Gastrocnemius medialis (tissue), 4 donors: ENCODE measurements at regions not wholly inside any gene's neighbourhood (a gene's known extent, or its start where the extent isn't known, plus 50 kb on each side); places are given as distances from the start of the nearest gene placed in this dataset.

Source experiments
- ATAC-seq, 2 donors: fragments of 150-250 bp; one replicate each; pipeline ENCODE4 v1.9.1; 2016
- DNase-seq, 2 donors: peaks; one replicate each; pipeline ENCODE4 v3.0.0-alpha.2; 2019
- H3K27ac ChIP-seq, 4 donors: fragments of 200-600 bp; sonication (generic); 1 replicate in 1 of 4; 2 replicates in 3 of 4; pipeline ENCODE4 v1.5.1; 2016 to 2018; ENCODE audit warnings: mild to moderate bottlenecking in 2 of 4, moderate library complexity in 1 of 4
- H3K27me3 ChIP-seq, 3 donors: fragments of 200-600 bp; sonication (generic) in 2 of 3; 1 replicate in 1 of 3; 2 replicates in 2 of 3; pipeline versions ENCODE4 v1.5.1 to v1.6.0; 2016 to 2019; ENCODE audit warnings: mild to moderate bottlenecking in 1 of 3, moderate library complexity in 1 of 3
- H3K36me3 ChIP-seq, 2 donors: fragments of 200-600 bp; sonication (generic) in 1 of 2; one replicate each; pipeline ENCODE4 v1.5.1; 2017 to 2018
- H3K4me1 ChIP-seq, 2 donors: fragments of 200-600 bp; sonication (generic) in 1 of 2; one replicate each; pipeline ENCODE4 v1.5.1; 2016 to 2017; ENCODE audit warnings: mild to moderate bottlenecking in 2 of 2
- H3K4me3 ChIP-seq, 4 donors: fragments of 200-600 bp; sonication (generic) in 3 of 4; 1 replicate in 1 of 4; 2 replicates in 3 of 4; pipeline ENCODE4 v1.5.1; 2016 to 2019; ENCODE audit warnings: mild to moderate bottlenecking in 2 of 4
- H3K9me3 ChIP-seq, 3 donors: fragments of 200-600 bp; sonication (generic) in 2 of 3; 1 replicate in 1 of 3; 2 replicates in 2 of 3; pipeline ENCODE4 v1.5.1; 2016 to 2019
- CTCF ChIP-seq, 5 experiments: fragments of 450-650 bp in 3 of 5; fragments of 200-600 bp in 2 of 5; sonication (generic) in 2 of 5; IDR thresholded peaks in 4 of 5; conservative IDR thresholded peaks in 1 of 5; 1 replicate in 4 of 5; 2 replicates in 1 of 5; pipeline ENCODE4 v1.5.1; 2016 to 2019; ENCODE audit warnings: antibody characterized with exemption in 5 of 5, mild to moderate bottlenecking in 3 of 5, moderate library complexity in 3 of 5
- POLR2A ChIP-seq, 2 donors: fragments of 450-650 bp; IDR thresholded peaks; one replicate each; pipeline ENCODE4 v1.6.1; 2017; ENCODE audit warnings: antibody characterized with exemption in 2 of 2, mild to moderate bottlenecking in 2 of 2, moderate library complexity in 2 of 2
- in situ Hi-C, 4 donors: fragments of 200-750 bp; cut with MboI; loops; one replicate each; pipeline versions ENCODE4 v1.15.0 to v1.8.0; 2017; ENCODE audit warnings: low sequenced_read_pairs in 4 of 4
- intact Hi-C: fragments of 100-400 bp; cut with DNase I; formaldehyde crosslinking; loops from one replicate; pipeline ENCODE4 v1.15.1; 2023; ENCODE audit warnings: low total_unique reads

- TF ChIP-seq POLR2A (IDR thresholded peaks at IDR 0.05) (no peak), CTCF (IDR thresholded peaks at IDR 0.05 in 4 of 5, conservative IDR thresholded peaks at IDR 0.05 in 1 of 5) (no peak)
- in situ Hi-C loops, result no loop called here
- intact Hi-C loops, result no loop called here
- no peak for ATAC-seq
- no peaks in the 10 kb centered on the region for H3K4me1 ChIP-seq
- H3K27me3 ChIP-seq, result no peaks in the 10 kb centered on the region
- H3K27ac ChIP-seq, result no peak overlapping the region
- H3K36me3 ChIP-seq, result no peaks in the 10 kb centered on the region
- DNase-seq, result no peak
- no peak overlapping the region for H3K4me3 ChIP-seq
- no peaks in the 10 kb centered on the region for H3K9me3 ChIP-seq
Measured at GRCh38 chr12:67202011-67202677, 67.0 kb upstream of the CAND1 start.

- no peaks in the 10 kb centered on the region for H3K27me3 ChIP-seq
- intact Hi-C loops, result no loop called here
Measured at GRCh38 chr12:67202678-67203012, 66.5 kb upstream of the CAND1 start.

GRCh38 chr12:67208281-67209067, 60.7 kb upstream of the CAND1 start:
- H3K27me3 ChIP-seq, result no peaks in the 10 kb centered on the region
- H3K36me3 ChIP-seq, result no peaks in the 10 kb centered on the region
- in situ Hi-C loops (no loop called here), intact Hi-C loops (no loop called here)
- DNase-seq, result no peak
- no peak overlapping the region for H3K27ac ChIP-seq
- H3K4me1 ChIP-seq, result no peaks in the 10 kb centered on the region
- no peaks in the 10 kb centered on the region for H3K9me3 ChIP-seq
- TF ChIP-seq CTCF (IDR thresholded peaks at IDR 0.05 in 4 of 5, conservative IDR thresholded peaks at IDR 0.05 in 1 of 5) (no peak), POLR2A (IDR thresholded peaks at IDR 0.05) (no peak)
- H3K4me3 ChIP-seq, result no peak overlapping the region
- ATAC-seq, result no peak

More at GRCh38 chr12:67202678-67203012, 66.5 kb upstream of the CAND1 start:
- DNase-seq (no peak), ATAC-seq (no peak)
- Histone ChIP-seq H3K4me1 (no peaks in the 10 kb centered on the region), H3K9me3 (no peaks in the 10 kb centered on the region), H3K4me3 (no peak overlapping the region), H3K36me3 (no peaks in the 10 kb centered on the region), H3K27ac (no peak overlapping the region)
- in situ Hi-C loops, result no loop called here
- TF ChIP-seq POLR2A (IDR thresholded peaks at IDR 0.05), result no peak
- no peak for TF ChIP-seq CTCF (IDR thresholded peaks at IDR 0.05 in 4 of 5, conservative IDR thresholded peaks at IDR 0.05 in 1 of 5)

GRCh38 chr12:67211029-67211428, 58.1 kb upstream of the CAND1 start:
- no peaks in the 10 kb centered on the region for H3K9me3 ChIP-seq
- in situ Hi-C loops, result no loop called here
- H3K4me1 ChIP-seq, result no peaks in the 10 kb centered on the region
- H3K36me3 ChIP-seq, result no peaks in the 10 kb centered on the region
- no peak for TF ChIP-seq CTCF (IDR thresholded peaks at IDR 0.05 in 4 of 5, conservative IDR thresholded peaks at IDR 0.05 in 1 of 5)
- DNase-seq (no peak), ATAC-seq (no peak)
- no peaks in the 10 kb centered on the region for H3K27me3 ChIP-seq
- intact Hi-C loops, result no loop called here
- no peak overlapping the region for H3K27ac ChIP-seq
- no peak overlapping the region for H3K4me3 ChIP-seq
